ENCODE measurements at regions not wholly inside any gene's neighbourhood (a gene's known extent, or its start where the extent isn't known, plus 50 kb on each side); places are given as distances from the start of the nearest gene placed in this dataset.

- no peak overlapping the region for H3K27ac ChIP-seq
- H3K27me3 ChIP-seq (replicated peaks; ENCODE audit: insufficient read depth) = no peaks in the 10 kb centered on the region
- WGBS = 85% methylated on average over 6 of the region's 6 CpGs
- intact Hi-C loops (cut with DNase I) = no loop called here
- no peak overlapping the region for H3K4me3 ChIP-seq
- H3K9me3 ChIP-seq = no peaks in the 10 kb centered on the region
- H3K4me1 ChIP-seq (replicated peaks) = no peaks in the 10 kb centered on the region
- DNase-seq (ENCODE audit: low spot score) = no peak
- H3K36me3 ChIP-seq = no peaks in the 10 kb centered on the region
- TF ChIP-seq POLR2A (IDR thresholded peaks at IDR 0.05) (no peak), POLR2AphosphoS5 (IDR thresholded peaks at IDR 0.05) (no peak), CTCF (IDR thresholded peaks at IDR 0.05) (no peak)
Observed at GRCh38 chr1:216847397-216848036, 124.3 kb upstream of the ESRRG start.

- WGBS = 69% methylated on average over 4 of the region's 4 CpGs
- Histone ChIP-seq H3K4me3 (no peak overlapping the region), H3K27me3 (replicated peaks; ENCODE audit: insufficient read depth) (no peaks in the 10 kb centered on the region), H3K36me3 (no peaks in the 10 kb centered on the region), H3K9me3 (no peaks in the 10 kb centered on the region), H3K4me1 (replicated peaks) (no peaks in the 10 kb centered on the region), H3K27ac (no peak overlapping the region)
- no peak for DNase-seq (ENCODE audit: low spot score)
- TF ChIP-seq CTCF (IDR thresholded peaks at IDR 0.05) = no peak
- no peak for TF ChIP-seq POLR2AphosphoS5 (IDR thresholded peaks at IDR 0.05)
- TF ChIP-seq POLR2A (IDR thresholded peaks at IDR 0.05) = no peak
- intact Hi-C loops (cut with DNase I) = no loop called here
Observed at GRCh38 chr1:216846339-216846738, 123.1 kb upstream of the ESRRG start.

GRCh38 chr1:216843409-216843808, 120.2 kb upstream of the ESRRG start:
- no peaks in the 10 kb centered on the region for H3K9me3 ChIP-seq
- intact Hi-C loops (cut with DNase I) = no loop called here
- WGBS = 98% methylated on average over 5 of the region's 5 CpGs
- H3K27ac ChIP-seq = no peak overlapping the region
- no peaks in the 10 kb centered on the region for H3K27me3 ChIP-seq (replicated peaks; ENCODE audit: insufficient read depth)
- H3K4me1 ChIP-seq (replicated peaks) = no peaks in the 10 kb centered on the region
- no peak overlapping the region for H3K4me3 ChIP-seq
- no peak for DNase-seq (ENCODE audit: low spot score)
- H3K36me3 ChIP-seq = no peaks in the 10 kb centered on the region
- TF ChIP-seq POLR2A (IDR thresholded peaks at IDR 0.05) (no peak), POLR2AphosphoS5 (IDR thresholded peaks at IDR 0.05) (no peak), CTCF (IDR thresholded peaks at IDR 0.05) (no peak)

GRCh38 chr1:216841165-216841564, 117.9 kb upstream of the ESRRG start:
- TF ChIP-seq CTCF (IDR thresholded peaks at IDR 0.05) (no peak), POLR2AphosphoS5 (IDR thresholded peaks at IDR 0.05) (no peak), POLR2A (IDR thresholded peaks at IDR 0.05) (no peak)
- Histone ChIP-seq H3K36me3 (no peaks in the 10 kb centered on the region), H3K9me3 (no peaks in the 10 kb centered on the region), H3K27ac (no peak overlapping the region), H3K4me1 (replicated peaks) (no peaks in the 10 kb centered on the region), H3K4me3 (no peak overlapping the region), H3K27me3 (replicated peaks; ENCODE audit: insufficient read depth) (no peaks in the 10 kb centered on the region)
- intact Hi-C loops (cut with DNase I) = no loop called here
- no peak for DNase-seq (ENCODE audit: low spot score)
- 76% methylated on average over 3 of the region's 3 CpGs for WGBS

DNA sequence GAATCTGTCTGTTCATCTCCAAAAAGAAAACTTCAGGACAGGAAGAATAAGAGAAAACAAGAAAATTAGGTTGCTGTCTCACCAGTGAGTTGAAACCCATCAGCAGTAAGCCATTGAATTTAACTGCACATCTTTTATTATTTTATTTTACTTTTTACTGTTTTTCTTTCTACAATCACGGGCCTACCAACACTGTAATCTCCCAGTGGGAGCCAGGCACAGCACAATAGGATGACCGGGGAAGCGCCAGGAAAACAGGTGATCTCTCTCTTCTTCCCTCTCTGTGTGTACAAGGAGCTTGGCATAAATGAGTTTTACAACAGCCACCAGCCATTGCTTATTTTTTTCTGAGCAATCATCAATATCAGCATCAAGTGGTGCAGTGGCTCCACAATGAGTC, 113.1 kb upstream of the ESRRG start:
- intact Hi-C loops (cut with DNase I) = no loop called here
- Histone ChIP-seq H3K36me3 (no peaks in the 10 kb centered on the region), H3K4me1 (replicated peaks) (no peaks in the 10 kb centered on the region), H3K9me3 (no peaks in the 10 kb centered on the region), H3K27me3 (replicated peaks; ENCODE audit: insufficient read depth) (no peaks in the 10 kb centered on the region), H3K27ac (no peak overlapping the region), H3K4me3 (no peak overlapping the region)
- TF ChIP-seq POLR2AphosphoS5 (IDR thresholded peaks at IDR 0.05) (no peak), CTCF (IDR thresholded peaks at IDR 0.05) (no peak), POLR2A (IDR thresholded peaks at IDR 0.05) (no peak)
- no peak for DNase-seq (ENCODE audit: low spot score)
- 84% methylated on average over 3 of the region's 3 CpGs for WGBS

All from prostate gland (tissue), 2 donors.